ENCODE measurements at regions not wholly inside any gene's neighbourhood (a gene's known extent, or its start where the extent isn't known, plus 50 kb on each side); places are given as distances from the start of the nearest gene placed in this dataset.

- no peak for DNase-seq
- intact Hi-C loops (cut with DNase I): no loop called here
Observed at GRCh38 chrX:20884565-20884964, 489.7 kb upstream of the CNKSR2 start.

- no peak for DNase-seq
- intact Hi-C loops (cut with DNase I): no loop called here
Observed at GRCh38 chrX:20863649-20864048, 510.6 kb upstream of the CNKSR2 start.

- intact Hi-C loops (cut with DNase I): no loop called here
Observed at GRCh38 chrX:20861113-20861512, 513.1 kb upstream of the CNKSR2 start.

DNA sequence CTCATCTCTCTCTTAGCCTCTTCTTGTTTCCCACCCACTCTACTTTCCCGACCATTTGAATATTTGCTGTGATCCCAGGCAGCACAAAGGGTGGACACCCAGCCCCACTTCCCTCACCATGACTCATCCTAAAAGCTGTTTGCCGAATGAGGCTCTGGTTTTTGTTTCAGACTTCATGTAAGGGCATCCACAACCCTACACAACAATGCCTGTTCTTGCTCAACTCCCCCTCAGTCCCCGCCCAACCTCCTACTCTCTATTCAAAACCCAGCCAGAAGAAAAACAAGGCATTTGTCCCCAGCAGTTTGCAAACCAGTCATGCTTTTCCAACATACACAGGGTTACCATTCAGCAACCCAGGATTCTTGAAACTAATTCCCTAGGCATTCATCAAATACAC, 516.5 kb upstream of the CNKSR2 start:
- peak in 6 of 10 donors; percentile 13 to 68 (median 32) for DNase-seq
- intact Hi-C loops (cut with DNase I): no loop called here

More at GRCh38 chrX:20861113-20861512, 513.1 kb upstream of the CNKSR2 start:
- DNase-seq: no peak

DNA sequence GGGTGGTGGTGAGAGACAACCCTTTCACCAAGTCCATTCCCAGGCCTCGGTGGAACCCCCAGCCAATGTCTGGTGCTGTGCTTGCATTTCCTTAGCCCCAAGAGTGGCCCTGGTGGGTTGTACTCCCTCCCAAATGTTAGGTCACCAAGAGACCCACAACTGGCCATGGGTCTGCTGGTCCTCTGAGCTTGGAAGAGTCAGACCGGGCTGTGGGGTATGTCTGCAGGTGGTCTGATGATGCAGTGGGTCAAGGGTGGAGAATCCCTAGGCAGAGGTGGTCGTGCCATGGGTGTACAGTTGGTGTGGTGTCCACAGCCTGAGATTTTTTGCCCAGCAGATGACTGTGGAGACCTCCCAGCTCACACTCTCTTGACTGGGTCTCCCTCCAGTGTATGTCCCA, 535.7 kb upstream of the CNKSR2 start:
- DNase-seq: peak in 2 of 10 donors; percentile 40 to 53
- intact Hi-C loops (cut with DNase I): no loop called here

DNA sequence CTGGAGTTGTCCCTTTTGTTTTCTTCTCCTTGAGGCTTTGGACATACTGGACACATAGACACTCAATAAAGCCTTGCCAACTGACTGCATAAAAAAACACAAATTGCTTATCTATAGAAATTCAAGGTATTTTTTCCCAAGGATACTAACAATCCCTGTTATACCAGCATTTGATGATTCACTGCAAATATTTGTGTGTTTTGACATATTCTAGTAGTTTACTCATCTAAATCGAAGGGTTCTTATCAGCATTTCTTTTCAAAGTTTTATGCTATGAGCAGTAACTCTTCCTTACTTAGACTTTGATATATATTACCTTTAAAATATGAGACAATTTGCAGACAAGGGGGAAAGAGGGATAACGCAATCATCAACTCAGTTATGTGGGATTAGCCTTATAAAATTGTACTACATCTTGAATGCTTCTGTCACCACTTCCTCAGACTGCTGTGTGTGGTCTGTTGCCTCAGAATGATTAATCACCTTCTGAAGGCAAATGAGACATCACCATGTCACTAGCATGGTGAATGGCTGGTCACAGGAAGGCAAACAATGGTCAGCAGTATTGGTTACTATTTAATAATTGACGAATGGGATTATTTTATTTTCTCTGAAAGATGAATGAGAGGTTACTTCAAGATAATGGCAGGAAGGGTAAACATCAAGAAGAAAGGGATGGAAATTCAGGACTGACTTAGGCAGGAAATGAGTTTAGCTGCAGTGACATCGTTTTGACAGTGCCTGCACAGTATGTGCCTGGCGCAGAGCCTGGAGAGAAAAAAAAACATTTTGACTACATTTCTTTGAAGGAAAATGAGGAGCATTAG, 544.3 kb upstream of the CNKSR2 start:
- no peak for DNase-seq
- intact Hi-C loops (cut with DNase I): no loop called here

GRCh38 chrX:20825984-20826383, 548.2 kb upstream of the CNKSR2 start:
- no peak for DNase-seq
- intact Hi-C loops (cut with DNase I): no loop called here

DNA sequence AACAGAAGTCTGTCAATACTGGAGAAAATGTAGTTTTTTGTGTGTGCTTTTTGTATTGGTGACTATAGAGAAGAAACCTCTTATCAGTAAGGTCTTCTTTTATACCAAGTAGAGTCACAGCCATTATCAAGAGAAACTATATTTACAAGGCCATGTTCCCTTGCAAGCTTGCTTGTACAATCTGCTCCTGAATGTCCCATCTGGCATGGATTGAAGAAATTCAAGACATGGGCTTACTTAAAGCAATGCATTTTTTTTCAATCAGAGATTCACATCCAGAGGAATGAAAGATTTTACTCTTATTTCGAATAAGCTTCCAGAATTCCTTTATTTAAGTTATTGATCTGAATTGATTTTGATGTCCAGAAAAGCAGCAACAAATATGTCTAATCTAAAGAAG, 537.3 kb upstream of the RPS6KA3 start:
- DNase-seq: no peak
- intact Hi-C loops (cut with DNase I): no loop called here

GRCh38 chrX:20802036-20802435, 535.3 kb upstream of the RPS6KA3 start:
- DNase-seq: no peak
- intact Hi-C loops (cut with DNase I): no loop called here

GRCh38 chrX:20796450-20796849, 529.7 kb upstream of the RPS6KA3 start:
- intact Hi-C loops (cut with DNase I): no loop called here
- no peak for DNase-seq

DNA sequence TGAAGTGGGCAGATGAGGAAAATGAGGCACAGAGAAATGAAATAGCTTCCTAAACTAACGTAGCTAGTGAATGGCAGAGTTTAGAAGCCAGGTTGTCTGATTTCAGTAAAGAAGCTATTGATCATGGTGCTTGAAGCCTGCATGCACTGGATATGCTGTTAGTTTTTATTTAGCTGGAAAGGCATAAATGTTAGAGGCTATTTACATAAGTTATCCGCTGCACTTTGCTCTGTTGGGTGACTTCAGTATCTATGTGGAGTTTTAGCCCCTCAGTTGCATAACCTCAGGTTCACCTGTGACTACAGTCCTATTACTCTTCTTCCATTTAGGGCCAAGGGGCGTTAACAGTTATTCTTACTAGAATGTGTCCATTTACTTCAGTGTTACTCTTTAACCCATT, 522.4 kb upstream of the RPS6KA3 start:
- intact Hi-C loops (cut with DNase I): no loop called here

DNA sequence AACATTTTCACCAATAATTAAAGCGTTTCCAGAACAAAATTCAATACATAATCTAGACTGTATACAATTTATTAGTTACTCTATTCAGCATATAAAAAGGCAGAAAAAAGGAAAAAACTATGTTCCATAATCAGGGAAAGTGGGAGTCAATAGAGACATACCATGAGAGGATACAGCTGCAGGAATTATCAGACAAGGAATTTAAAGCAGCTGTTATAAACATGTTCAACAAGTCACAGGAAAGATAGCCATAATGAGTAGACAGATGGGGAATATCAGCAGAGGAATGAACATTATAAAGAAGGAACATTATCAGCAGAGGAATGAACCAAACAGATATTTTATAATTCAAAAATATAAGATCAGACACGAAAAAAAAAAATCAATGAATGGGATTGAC, 500.6 kb upstream of the RPS6KA3 start:
- DNase-seq: no peak
- intact Hi-C loops (cut with DNase I): no loop called here

More for the DNA sequence above, 522.4 kb upstream of the RPS6KA3 start:
- DNase-seq: no peak

GRCh38 chrX:20756585-20756984, 489.9 kb upstream of the RPS6KA3 start:
- intact Hi-C loops (cut with DNase I): no loop called here

GRCh38 chrX:20753076-20753475, 486.4 kb upstream of the RPS6KA3 start:
- intact Hi-C loops (cut with DNase I): no loop called here
- DNase-seq: no peak

More at GRCh38 chrX:20756585-20756984, 489.9 kb upstream of the RPS6KA3 start:
- no peak for DNase-seq

- DNase-seq: no peak
- intact Hi-C loops (cut with DNase I): no loop called here
Observed at GRCh38 chrX:20746690-20747089, 480.0 kb upstream of the RPS6KA3 start.

DNA sequence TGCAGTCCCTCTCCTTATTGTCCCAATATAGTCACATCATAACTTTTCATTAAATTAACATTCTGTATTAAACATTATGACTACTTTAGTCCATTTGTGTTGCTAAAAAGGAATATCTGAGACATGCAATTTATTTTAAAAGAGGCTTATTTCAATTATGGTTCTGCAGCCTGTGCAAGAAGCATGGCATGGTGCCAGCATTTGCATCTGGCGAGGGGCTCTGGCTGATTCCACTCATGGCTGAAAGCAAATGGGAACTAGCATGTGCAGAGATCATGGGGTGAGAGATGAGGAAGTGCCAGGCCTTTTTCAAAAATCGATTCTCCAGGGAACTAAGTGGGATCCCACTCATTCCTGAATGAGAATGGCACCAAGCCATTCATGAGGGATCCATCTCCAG, 476.3 kb upstream of the RPS6KA3 start:
- DNase-seq: peak in 2 of 10 donors; percentile 5 to 71
- intact Hi-C loops (cut with DNase I): no loop called here

DNA sequence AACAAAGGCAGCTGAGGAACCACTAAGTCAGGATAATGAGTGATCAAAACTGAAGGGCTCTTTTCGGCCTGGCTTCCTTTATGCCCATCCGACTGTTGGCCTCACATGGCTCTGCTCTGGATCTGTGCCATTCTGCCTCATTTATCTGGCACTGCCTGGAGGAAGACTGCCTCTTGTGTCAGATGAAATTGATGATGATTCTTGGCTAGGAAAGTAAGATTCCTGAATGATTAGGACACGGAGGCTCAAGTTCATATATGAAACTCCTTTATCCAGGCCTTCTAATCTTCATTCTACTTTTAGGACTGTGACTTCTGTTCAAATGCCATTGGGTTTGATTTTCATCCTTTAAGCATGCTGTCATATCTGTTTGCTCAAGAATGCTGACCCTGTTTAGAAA, 475.4 kb upstream of the RPS6KA3 start:
- DNase-seq: peak in 1 of 10 donors; percentile 7
- intact Hi-C loops (cut with DNase I): no loop called here

DNA sequence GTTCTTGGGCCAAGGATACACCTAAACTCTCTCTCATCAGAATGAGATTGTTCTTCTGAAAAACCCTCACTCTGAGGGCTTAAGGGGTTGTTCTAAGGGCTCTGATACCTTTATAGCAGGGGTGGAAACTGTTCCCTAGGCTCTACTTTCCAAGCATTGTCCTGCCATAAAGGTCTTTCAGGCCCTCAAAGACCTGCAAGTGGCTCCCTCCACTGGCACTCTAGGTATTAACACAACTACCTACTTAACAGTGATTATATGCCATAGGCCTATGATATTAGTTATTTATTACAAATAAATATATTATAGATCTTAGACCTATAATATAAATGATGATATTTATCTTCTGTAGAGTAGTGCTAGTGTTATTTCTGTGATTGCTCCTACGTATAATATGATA, 473.7 kb upstream of the RPS6KA3 start:
- DNase-seq: no peak
- intact Hi-C loops (cut with DNase I): no loop called here

GRCh38 chrX:20739038-20739745, 472.5 kb upstream of the RPS6KA3 start:
- DNase-seq: no peak
- intact Hi-C loops (cut with DNase I): no loop called here

GRCh38 chrX:20729416-20729815, 462.7 kb upstream of the RPS6KA3 start:
- intact Hi-C loops (cut with DNase I): no loop called here
- DNase-seq: no peak

DNA sequence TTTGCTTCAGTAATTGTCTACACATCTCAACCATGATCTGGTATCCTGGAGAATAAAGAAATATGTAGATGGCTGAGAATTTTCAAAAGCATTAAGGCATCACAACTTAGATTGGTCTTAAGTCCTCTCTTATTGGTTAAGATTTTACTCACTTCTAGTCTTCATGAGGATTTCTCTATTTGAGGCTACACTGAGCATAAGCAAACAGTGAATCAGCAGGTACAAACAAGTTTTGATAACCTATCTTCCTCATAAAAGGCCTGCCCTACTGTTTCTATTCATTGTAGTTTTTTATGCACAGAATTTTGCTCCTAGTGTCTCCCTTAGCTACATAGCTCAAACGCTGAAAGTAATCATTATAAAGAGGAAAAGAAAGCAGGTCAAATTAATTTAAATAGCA, 460.7 kb upstream of the RPS6KA3 start:
- intact Hi-C loops (cut with DNase I): no loop called here
- no peak for DNase-seq

Data from posterior cingulate gyrus (tissue), 11 donors.